Fibroblast of upper back skin (primary cell): ENCODE measurements at regions not wholly inside any gene's neighbourhood (a gene's known extent, or its start where the extent isn't known, plus 50 kb on each side); places are given as distances from the start of the nearest gene placed in this dataset.

Experiments
- DNase-seq: peaks from one replicate; pipeline ENCODE4 v3.0.0-alpha.2; 2013

DNA sequence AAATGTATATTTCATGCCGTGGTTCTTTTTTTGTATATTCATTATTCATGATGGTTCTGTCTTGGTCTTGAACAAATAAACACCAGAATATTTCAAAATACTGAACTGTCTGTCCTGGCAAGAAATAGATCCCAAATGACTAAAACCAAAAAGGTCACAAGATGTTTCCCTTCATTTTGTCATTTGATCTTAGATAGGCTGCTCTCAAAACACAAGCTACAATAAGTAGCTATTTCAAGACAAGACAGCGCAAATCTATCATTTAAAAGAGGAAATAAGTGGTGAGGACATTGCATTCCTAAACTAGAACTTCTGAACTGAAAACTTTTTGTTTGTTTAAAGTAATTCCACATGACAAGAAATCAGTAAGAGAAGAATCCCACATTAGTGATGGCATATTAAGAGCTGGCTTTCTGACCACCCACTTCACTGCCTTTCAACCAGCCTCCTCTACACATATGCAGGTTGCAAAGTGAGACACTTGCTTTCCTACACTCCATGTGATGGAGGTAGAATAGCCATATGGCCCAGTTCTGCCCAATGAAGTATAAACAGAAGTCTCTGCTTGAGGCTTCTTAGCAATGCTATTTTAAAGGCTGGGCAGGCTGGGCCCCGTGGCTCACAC is 54.4 kb upstream of the CCDC28A start:
- DNase-seq: peak; percentile 22

DNA sequence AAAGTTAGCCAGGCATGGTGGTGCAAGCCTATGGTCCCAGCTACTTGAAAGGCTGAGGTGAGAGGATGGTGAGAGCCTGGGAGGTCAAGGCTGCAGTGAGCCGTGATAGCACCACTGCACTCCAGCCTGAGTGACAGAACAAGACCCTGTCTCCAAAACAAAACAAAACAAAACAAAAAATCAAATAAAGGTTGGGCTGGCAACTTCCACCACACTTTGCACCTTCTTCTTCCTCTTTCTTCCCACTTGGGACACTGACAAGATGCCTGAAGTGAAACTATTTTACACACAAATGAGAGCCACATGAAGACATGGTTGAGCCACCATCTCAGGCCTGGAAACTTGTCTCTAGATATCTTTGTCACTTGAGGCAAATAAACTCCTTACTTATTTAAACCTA is 53.8 kb upstream of the CCDC28A start:
- no peak for DNase-seq

GRCh38 chr6:138722425-138723371 is 50.9 kb upstream of the CCDC28A start:
- DNase-seq: peak; percentile 90
